Colonic mucosa (tissue), 4 donors: ENCODE measurements at regions not wholly inside any gene's neighbourhood (a gene's known extent, or its start where the extent isn't known, plus 50 kb on each side); places are given as distances from the start of the nearest gene placed in this dataset.

Experiments used
- DNase-seq: peaks from one replicate; pipeline ENCODE4 v3.0.0-alpha.2; 2020
- H3K27ac ChIP-seq: fragments of 200-600 bp; one replicate; pipeline ENCODE4 v1.8.0; 2021
- H3K27me3 ChIP-seq: fragments of 200-600 bp; one replicate; pipeline ENCODE4 v1.8.0; 2021
- H3K36me3 ChIP-seq: fragments of 200-600 bp; one replicate; pipeline ENCODE4 v1.8.0; 2021
- H3K4me1 ChIP-seq: fragments of 200-600 bp; one replicate; pipeline ENCODE4 v1.8.0; 2021; ENCODE audit warnings: mild to moderate bottlenecking
- H3K4me3 ChIP-seq: fragments of 200-600 bp; one replicate; pipeline ENCODE4 v1.8.0; 2021
- H3K9ac ChIP-seq, 2 donors: one replicate each; pipeline ENCODE4 v1.7.0; 2013; ENCODE audit warnings: control low read depth in 2 of 2, low read depth in 2 of 2, low read length in 2 of 2
- H3K9me3 ChIP-seq: fragments of 200-600 bp; one replicate; pipeline ENCODE4 v1.8.0; 2021
- intact Hi-C: fragments of 100-400 bp; cut with DNase I; formaldehyde crosslinking; loops from one replicate; pipeline ENCODE4 v1.14.1; 2022
- TF ChIP-seq, protein P1 (sequence below): fragments of 200-600 bp; IDR thresholded peaks from one replicate; pipeline ENCODE4 v1.8.0; 2022; ENCODE audit warnings: antibody characterized with exemption, mild to moderate bottlenecking
- donor health status: healthy.
- donor health status: DM: no; HTN: no; CAD: no.
- donor health status: DM: no; HTN: no; CAD: no.

DNA sequence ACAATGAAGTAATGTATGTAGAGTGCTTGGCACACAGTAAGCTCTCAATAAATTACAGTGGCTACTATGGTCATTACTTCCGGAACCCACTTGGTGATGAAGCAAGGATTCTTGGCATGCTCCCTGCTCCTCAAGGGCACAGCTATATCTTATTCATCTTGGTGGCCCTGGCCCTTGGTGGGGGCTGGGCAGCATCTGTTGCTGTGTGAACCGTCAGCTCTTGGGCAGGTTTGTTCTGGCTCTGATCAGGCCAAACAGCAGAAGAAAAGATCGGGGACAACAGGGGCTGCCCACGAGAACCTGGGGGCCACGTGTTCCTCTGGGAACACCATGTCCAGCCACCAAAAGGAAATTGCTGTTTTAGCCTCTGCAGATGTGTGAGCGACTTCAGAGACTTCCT, 136.9 kb upstream of the SYT13 start:
- intact Hi-C loops = no loop called here
- H3K27ac ChIP-seq = no peak overlapping the region
- H3K4me3 ChIP-seq = no peak overlapping the region
- H3K9ac ChIP-seq = no peak overlapping the region
- no peaks in the 10 kb centered on the region for H3K9me3 ChIP-seq
- no peaks in the 10 kb centered on the region for H3K4me1 ChIP-seq
- TF ChIP-seq, protein P1, sequence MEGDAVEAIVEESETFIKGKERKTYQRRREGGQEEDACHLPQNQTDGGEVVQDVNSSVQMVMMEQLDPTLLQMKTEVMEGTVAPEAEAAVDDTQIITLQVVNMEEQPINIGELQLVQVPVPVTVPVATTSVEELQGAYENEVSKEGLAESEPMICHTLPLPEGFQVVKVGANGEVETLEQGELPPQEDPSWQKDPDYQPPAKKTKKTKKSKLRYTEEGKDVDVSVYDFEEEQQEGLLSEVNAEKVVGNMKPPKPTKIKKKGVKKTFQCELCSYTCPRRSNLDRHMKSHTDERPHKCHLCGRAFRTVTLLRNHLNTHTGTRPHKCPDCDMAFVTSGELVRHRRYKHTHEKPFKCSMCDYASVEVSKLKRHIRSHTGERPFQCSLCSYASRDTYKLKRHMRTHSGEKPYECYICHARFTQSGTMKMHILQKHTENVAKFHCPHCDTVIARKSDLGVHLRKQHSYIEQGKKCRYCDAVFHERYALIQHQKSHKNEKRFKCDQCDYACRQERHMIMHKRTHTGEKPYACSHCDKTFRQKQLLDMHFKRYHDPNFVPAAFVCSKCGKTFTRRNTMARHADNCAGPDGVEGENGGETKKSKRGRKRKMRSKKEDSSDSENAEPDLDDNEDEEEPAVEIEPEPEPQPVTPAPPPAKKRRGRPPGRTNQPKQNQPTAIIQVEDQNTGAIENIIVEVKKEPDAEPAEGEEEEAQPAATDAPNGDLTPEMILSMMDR = no peak
- no peaks in the 10 kb centered on the region for H3K27me3 ChIP-seq
- no peaks in the 10 kb centered on the region for H3K36me3 ChIP-seq
- no peak for DNase-seq

DNA sequence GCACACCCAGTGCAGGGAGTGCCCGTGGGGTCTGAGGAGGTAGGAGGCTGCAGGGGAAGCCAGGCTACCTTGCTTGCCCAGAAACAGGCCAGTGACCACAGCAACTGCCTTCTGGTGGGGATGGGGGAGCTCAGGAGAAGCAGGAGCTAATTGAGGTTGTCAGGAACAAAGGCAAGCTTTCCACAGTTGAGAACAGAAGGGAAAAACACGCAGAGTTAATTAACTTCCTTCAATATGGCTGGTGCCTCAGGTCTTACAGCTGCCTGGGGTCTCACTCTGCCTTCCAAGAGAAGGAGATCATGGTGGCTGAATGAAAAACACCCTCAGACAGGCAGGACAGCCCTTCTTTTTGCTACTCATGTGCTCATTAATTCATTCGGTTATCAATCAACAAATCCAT, 127.9 kb upstream of the SYT13 start:
- Histone ChIP-seq H3K27ac (no peak overlapping the region), H3K36me3 (no peaks in the 10 kb centered on the region), H3K9ac (no peak overlapping the region), H3K9me3 (no peaks in the 10 kb centered on the region), H3K4me3 (no peak overlapping the region), H3K4me1 (no peaks in the 10 kb centered on the region), H3K27me3 (no peaks in the 10 kb centered on the region)
- intact Hi-C loops = no loop called here
- TF ChIP-seq, protein P1 = no peak
- DNase-seq = no peak

DNA sequence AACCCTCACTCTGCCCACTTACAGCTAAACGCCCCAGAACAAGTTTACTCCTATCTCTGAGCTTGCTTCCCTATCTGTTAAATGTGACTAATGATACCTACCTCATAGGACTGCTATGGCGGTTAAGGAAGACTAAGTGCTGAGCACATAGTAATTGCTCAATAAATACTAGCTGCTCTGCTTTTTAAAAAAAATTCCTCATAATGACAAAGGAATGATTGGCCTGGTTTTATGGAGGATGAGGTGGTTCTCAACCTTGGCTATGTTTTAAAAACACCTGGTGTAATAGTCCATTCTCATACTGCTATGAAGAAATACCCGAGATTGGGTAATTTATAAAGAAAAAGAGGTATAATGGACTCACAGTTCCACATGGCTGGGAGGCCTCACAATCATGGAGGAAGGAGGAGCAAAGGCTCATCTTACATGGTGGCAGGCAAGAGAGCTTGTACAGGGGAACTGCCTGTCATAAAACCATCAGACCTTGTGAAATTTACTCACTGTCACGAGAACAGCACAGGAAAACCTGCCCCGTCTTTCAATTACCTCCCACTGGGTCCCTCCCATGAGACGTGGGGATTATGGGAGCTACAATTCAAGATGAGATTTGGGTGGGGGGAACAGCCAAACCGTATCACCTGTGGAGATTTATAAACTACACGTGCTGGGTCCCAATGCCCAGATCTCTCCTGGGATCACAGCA, 127.2 kb upstream of the SYT13 start:
- Histone ChIP-seq H3K27me3 (no peaks in the 10 kb centered on the region), H3K27ac (no peak overlapping the region)
- no peak for DNase-seq

DNA sequence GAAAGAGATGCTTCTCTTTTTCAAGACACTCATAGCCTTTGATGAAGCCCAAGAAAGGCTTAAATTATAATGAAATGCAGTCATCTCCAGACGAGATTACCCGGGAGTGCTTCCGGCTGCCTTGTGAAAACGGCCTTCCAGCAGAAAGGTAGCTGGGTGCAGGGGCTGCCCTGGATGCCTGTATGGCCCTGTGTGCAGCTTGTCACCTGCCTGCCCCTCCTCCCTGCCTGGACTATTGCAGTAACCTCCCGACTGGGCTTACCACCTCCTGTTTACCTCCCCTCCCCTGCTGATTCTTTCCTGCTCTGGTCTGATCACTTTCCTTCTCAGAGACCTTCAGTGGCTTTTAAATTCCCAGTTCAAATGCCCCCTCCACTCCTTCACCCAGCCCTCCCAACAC, 126.4 kb upstream of the SYT13 start:
- no peaks in the 10 kb centered on the region for H3K27me3 ChIP-seq

More for the DNA sequence above, 127.2 kb upstream of the SYT13 start:
- no peak overlapping the region for H3K4me3 ChIP-seq
- H3K4me1 ChIP-seq = no peaks in the 10 kb centered on the region
- H3K9ac ChIP-seq = no peak overlapping the region
- no peaks in the 10 kb centered on the region for H3K9me3 ChIP-seq
- no peaks in the 10 kb centered on the region for H3K36me3 ChIP-seq
- intact Hi-C loops = no loop called here
- TF ChIP-seq, protein P1 = no peak

DNA sequence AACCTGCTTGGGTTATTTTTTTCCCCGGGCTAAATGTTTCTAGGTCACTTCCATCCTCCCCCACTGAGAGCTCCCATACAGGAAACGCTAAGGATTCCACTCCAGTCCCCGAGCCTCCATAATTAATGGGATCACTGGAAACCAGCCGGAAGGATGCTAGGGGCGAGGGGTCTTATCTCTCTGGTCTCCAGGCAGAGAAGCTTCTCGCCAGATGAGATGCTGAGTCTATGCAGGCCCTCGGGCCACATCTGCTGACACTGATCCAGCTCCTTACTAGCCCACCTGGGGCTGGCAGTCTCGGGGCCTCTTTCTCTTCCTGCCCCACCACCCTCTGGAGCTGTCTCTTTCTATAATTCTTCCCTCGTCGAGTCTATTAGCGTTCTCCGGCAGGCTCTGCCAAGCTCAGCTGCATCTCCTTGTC, 125.9 kb upstream of the SYT13 start:
- TF ChIP-seq, protein P1 = no peak
- no peak overlapping the region for H3K4me3 ChIP-seq
- no peaks in the 10 kb centered on the region for H3K9me3 ChIP-seq
- no peak overlapping the region for H3K27ac ChIP-seq
- H3K4me1 ChIP-seq = no peaks in the 10 kb centered on the region
- no peaks in the 10 kb centered on the region for H3K27me3 ChIP-seq
- H3K9ac ChIP-seq = no peak overlapping the region
- no peak for DNase-seq
- intact Hi-C loops = no loop called here
- no peaks in the 10 kb centered on the region for H3K36me3 ChIP-seq

More for the DNA sequence above, 126.4 kb upstream of the SYT13 start:
- Histone ChIP-seq H3K27ac (no peak overlapping the region), H3K9ac (no peak overlapping the region), H3K36me3 (no peaks in the 10 kb centered on the region), H3K4me1 (no peaks in the 10 kb centered on the region), H3K4me3 (no peak overlapping the region), H3K9me3 (no peaks in the 10 kb centered on the region)
- no peak for DNase-seq
- TF ChIP-seq, protein P1 = no peak
- intact Hi-C loops = no loop called here
